ENCODE measurements at regions not wholly inside any gene's neighbourhood (a gene's known extent, or its start where the extent isn't known, plus 50 kb on each side); places are given as distances from the start of the nearest gene placed in this dataset.

GRCh38 chr3:56890448-56891091, 88.8 kb upstream of the ARHGEF3 start:
- H3K36me3 ChIP-seq (ENCODE audit: control insufficient read depth in 3 of 3, insufficient read depth in 3 of 3, low read length in 3 of 3): no peaks in the 10 kb centered on the region
- no peak overlapping the region for H3K4me3 ChIP-seq (ENCODE audit: low read length in 3 of 3)
- no peak overlapping the region for H3K27ac ChIP-seq (ENCODE audit: low read depth, low read length)
- no peak overlapping the region for H3K9ac ChIP-seq (ENCODE audit: low read depth in 1 of 3, low read length in 3 of 3)
- no peaks in the 10 kb centered on the region for H3K27me3 ChIP-seq (ENCODE audit: control insufficient read depth in 3 of 3, insufficient read depth in 3 of 3, low read length in 3 of 3)
- H3K9me3 ChIP-seq (ENCODE audit: control insufficient read depth in 3 of 3, low read length in 3 of 3): no peaks in the 10 kb centered on the region
- peaks cover 0 to 3% (median 3%) of the 10 kb centered on the region in 3 donors for H3K4me1 ChIP-seq (ENCODE audit: control insufficient read depth in 3 of 3, insufficient read depth in 3 of 3, low read length in 3 of 3)

GRCh38 chr3:56889131-56889530, 87.4 kb upstream of the ARHGEF3 start:
- Histone ChIP-seq H3K36me3 (ENCODE audit: control insufficient read depth in 3 of 3, insufficient read depth in 3 of 3, low read length in 3 of 3) (no peaks in the 10 kb centered on the region), H3K9me3 (ENCODE audit: control insufficient read depth in 3 of 3, low read length in 3 of 3) (no peaks in the 10 kb centered on the region)

GRCh38 chr3:56887402-56888025, 85.8 kb upstream of the ARHGEF3 start:
- peaks cover 0 to 10% (median 3%) of the 10 kb centered on the region in 3 donors for H3K4me1 ChIP-seq (ENCODE audit: control insufficient read depth in 3 of 3, insufficient read depth in 3 of 3, low read length in 3 of 3)
- H3K4me3 ChIP-seq (ENCODE audit: low read length in 3 of 3): no peak overlapping the region
- no peak overlapping the region for H3K9ac ChIP-seq (ENCODE audit: low read depth in 1 of 3, low read length in 3 of 3)
- H3K9me3 ChIP-seq (ENCODE audit: control insufficient read depth in 3 of 3, low read length in 3 of 3): no peaks in the 10 kb centered on the region
- no peaks in the 10 kb centered on the region for H3K27me3 ChIP-seq (ENCODE audit: control insufficient read depth in 3 of 3, insufficient read depth in 3 of 3, low read length in 3 of 3)
- H3K36me3 ChIP-seq (ENCODE audit: control insufficient read depth in 3 of 3, insufficient read depth in 3 of 3, low read length in 3 of 3): no peaks in the 10 kb centered on the region
- H3K27ac ChIP-seq (ENCODE audit: low read depth, low read length): no peak overlapping the region

More at GRCh38 chr3:56889131-56889530, 87.4 kb upstream of the ARHGEF3 start:
- Histone ChIP-seq H3K27ac (ENCODE audit: low read depth, low read length) (no peak overlapping the region), H3K4me3 (ENCODE audit: low read length in 3 of 3) (no peak overlapping the region), H3K9ac (ENCODE audit: low read depth in 1 of 3, low read length in 3 of 3) (no peak overlapping the region), H3K4me1 (ENCODE audit: control insufficient read depth in 3 of 3, insufficient read depth in 3 of 3, low read length in 3 of 3) (peaks cover 0 to 10% (median 3%) of the 10 kb centered on the region in 3 donors), H3K27me3 (ENCODE audit: control insufficient read depth in 3 of 3, insufficient read depth in 3 of 3, low read length in 3 of 3) (no peaks in the 10 kb centered on the region)

GRCh38 chr3:56886314-56886713, 84.6 kb upstream of the ARHGEF3 start:
- H3K4me3 ChIP-seq (ENCODE audit: low read length in 3 of 3): no peak overlapping the region
- H3K36me3 ChIP-seq (ENCODE audit: control insufficient read depth in 3 of 3, insufficient read depth in 3 of 3, low read length in 3 of 3): no peaks in the 10 kb centered on the region
- H3K9ac ChIP-seq (ENCODE audit: low read depth in 1 of 3, low read length in 3 of 3): no peak overlapping the region
- no peak overlapping the region for H3K27ac ChIP-seq (ENCODE audit: low read depth, low read length)
- peaks cover 0 to 10% (median 3%) of the 10 kb centered on the region in 3 donors for H3K4me1 ChIP-seq (ENCODE audit: control insufficient read depth in 3 of 3, insufficient read depth in 3 of 3, low read length in 3 of 3)
- no peaks in the 10 kb centered on the region for H3K9me3 ChIP-seq (ENCODE audit: control insufficient read depth in 3 of 3, low read length in 3 of 3)
- H3K27me3 ChIP-seq (ENCODE audit: control insufficient read depth in 3 of 3, insufficient read depth in 3 of 3, low read length in 3 of 3): no peaks in the 10 kb centered on the region

GRCh38 chr3:56885879-56886278, 84.1 kb upstream of the ARHGEF3 start:
- Histone ChIP-seq H3K9ac (ENCODE audit: low read depth in 1 of 3, low read length in 3 of 3) (no peak overlapping the region), H3K27me3 (ENCODE audit: control insufficient read depth in 3 of 3, insufficient read depth in 3 of 3, low read length in 3 of 3) (no peaks in the 10 kb centered on the region), H3K36me3 (ENCODE audit: control insufficient read depth in 3 of 3, insufficient read depth in 3 of 3, low read length in 3 of 3) (no peaks in the 10 kb centered on the region), H3K9me3 (ENCODE audit: control insufficient read depth in 3 of 3, low read length in 3 of 3) (no peaks in the 10 kb centered on the region), H3K4me1 (ENCODE audit: control insufficient read depth in 3 of 3, insufficient read depth in 3 of 3, low read length in 3 of 3) (peaks cover 0 to 10% (median 3%) of the 10 kb centered on the region in 3 donors), H3K27ac (ENCODE audit: low read depth, low read length) (no peak overlapping the region), H3K4me3 (ENCODE audit: low read length in 3 of 3) (no peak overlapping the region)

GRCh38 chr3:56885453-56885852, 83.7 kb upstream of the ARHGEF3 start:
- Histone ChIP-seq H3K4me3 (ENCODE audit: low read length in 3 of 3) (no peak overlapping the region), H3K9me3 (ENCODE audit: control insufficient read depth in 3 of 3, low read length in 3 of 3) (no peaks in the 10 kb centered on the region), H3K36me3 (ENCODE audit: control insufficient read depth in 3 of 3, insufficient read depth in 3 of 3, low read length in 3 of 3) (no peaks in the 10 kb centered on the region), H3K27me3 (ENCODE audit: control insufficient read depth in 3 of 3, insufficient read depth in 3 of 3, low read length in 3 of 3) (no peaks in the 10 kb centered on the region), H3K4me1 (ENCODE audit: control insufficient read depth in 3 of 3, insufficient read depth in 3 of 3, low read length in 3 of 3) (peaks cover 0 to 10% (median 3%) of the 10 kb centered on the region in 3 donors), H3K27ac (ENCODE audit: low read depth, low read length) (no peak overlapping the region), H3K9ac (ENCODE audit: low read depth in 1 of 3, low read length in 3 of 3) (no peak overlapping the region)

GRCh38 chr3:56884387-56884786, 82.6 kb upstream of the ARHGEF3 start:
- no peaks in the 10 kb centered on the region for H3K36me3 ChIP-seq (ENCODE audit: control insufficient read depth in 3 of 3, insufficient read depth in 3 of 3, low read length in 3 of 3)
- H3K4me1 ChIP-seq (ENCODE audit: control insufficient read depth in 3 of 3, insufficient read depth in 3 of 3, low read length in 3 of 3): peaks cover 0 to 10% (median 3%) of the 10 kb centered on the region in 3 donors

GRCh38 chr3:56883828-56884227, 82.1 kb upstream of the ARHGEF3 start:
- no peaks in the 10 kb centered on the region for H3K27me3 ChIP-seq (ENCODE audit: control insufficient read depth in 3 of 3, insufficient read depth in 3 of 3, low read length in 3 of 3)
- no peak overlapping the region for H3K4me3 ChIP-seq (ENCODE audit: low read length in 3 of 3)
- no peaks in the 10 kb centered on the region for H3K9me3 ChIP-seq (ENCODE audit: control insufficient read depth in 3 of 3, low read length in 3 of 3)
- no peak overlapping the region for H3K9ac ChIP-seq (ENCODE audit: low read depth in 1 of 3, low read length in 3 of 3)
- no peak overlapping the region for H3K27ac ChIP-seq (ENCODE audit: low read depth, low read length)
- H3K4me1 ChIP-seq (ENCODE audit: control insufficient read depth in 3 of 3, insufficient read depth in 3 of 3, low read length in 3 of 3): peaks cover 0 to 10% (median 3%) of the 10 kb centered on the region in 3 donors
- H3K36me3 ChIP-seq (ENCODE audit: control insufficient read depth in 3 of 3, insufficient read depth in 3 of 3, low read length in 3 of 3): no peaks in the 10 kb centered on the region

More at GRCh38 chr3:56884387-56884786, 82.6 kb upstream of the ARHGEF3 start:
- Histone ChIP-seq H3K9ac (ENCODE audit: low read depth in 1 of 3, low read length in 3 of 3) (no peak overlapping the region), H3K9me3 (ENCODE audit: control insufficient read depth in 3 of 3, low read length in 3 of 3) (no peaks in the 10 kb centered on the region), H3K27me3 (ENCODE audit: control insufficient read depth in 3 of 3, insufficient read depth in 3 of 3, low read length in 3 of 3) (no peaks in the 10 kb centered on the region), H3K4me3 (ENCODE audit: low read length in 3 of 3) (no peak overlapping the region), H3K27ac (ENCODE audit: low read depth, low read length) (no peak overlapping the region)

GRCh38 chr3:56882896-56883295, 81.1 kb upstream of the ARHGEF3 start:
- Histone ChIP-seq H3K4me3 (ENCODE audit: low read length in 3 of 3) (no peak overlapping the region), H3K36me3 (ENCODE audit: control insufficient read depth in 3 of 3, insufficient read depth in 3 of 3, low read length in 3 of 3) (no peaks in the 10 kb centered on the region), H3K27ac (ENCODE audit: low read depth, low read length) (no peak overlapping the region), H3K27me3 (ENCODE audit: control insufficient read depth in 3 of 3, insufficient read depth in 3 of 3, low read length in 3 of 3) (no peaks in the 10 kb centered on the region), H3K9ac (ENCODE audit: low read depth in 1 of 3, low read length in 3 of 3) (no peak overlapping the region), H3K4me1 (ENCODE audit: control insufficient read depth in 3 of 3, insufficient read depth in 3 of 3, low read length in 3 of 3) (peaks cover 2 to 7% (median 3%) of the 10 kb centered on the region in 3 donors), H3K9me3 (ENCODE audit: control insufficient read depth in 3 of 3, low read length in 3 of 3) (no peaks in the 10 kb centered on the region)

- no peak overlapping the region for H3K9ac ChIP-seq (ENCODE audit: low read depth in 1 of 3, low read length in 3 of 3)
- H3K27me3 ChIP-seq (ENCODE audit: control insufficient read depth in 3 of 3, insufficient read depth in 3 of 3, low read length in 3 of 3): no peaks in the 10 kb centered on the region
- H3K36me3 ChIP-seq (ENCODE audit: control insufficient read depth in 3 of 3, insufficient read depth in 3 of 3, low read length in 3 of 3): no peaks in the 10 kb centered on the region
- H3K4me1 ChIP-seq (ENCODE audit: control insufficient read depth in 3 of 3, insufficient read depth in 3 of 3, low read length in 3 of 3): peaks cover 2 to 7% (median 3%) of the 10 kb centered on the region in 3 donors
- no peaks in the 10 kb centered on the region for H3K9me3 ChIP-seq (ENCODE audit: control insufficient read depth in 3 of 3, low read length in 3 of 3)
- no peak overlapping the region for H3K4me3 ChIP-seq (ENCODE audit: low read length in 3 of 3)
- H3K27ac ChIP-seq (ENCODE audit: low read depth, low read length): no peak overlapping the region
Observed at GRCh38 chr3:56881841-56882240, 80.1 kb upstream of the ARHGEF3 start.

Measured in skeletal muscle tissue (tissue), 3 donors.